HG03432 (cell line): ENCODE measurements at regions not wholly inside any gene's neighbourhood (a gene's known extent, or its start where the extent isn't known, plus 50 kb on each side); places are given as distances from the start of the nearest gene placed in this dataset.
"Not testable (repeated sequence)": the region's sequence is repeated elsewhere in the genome, so short reads cannot be mapped to it uniquely, and the experiment has no call there.

ENCODE experiments used
- ATAC-seq: cut with Tn5 transposase; IDR thresholded peaks from one replicate; pipeline ENCODE4 v1.9.1; 2021; ENCODE audit warnings: mild to moderate bottlenecking, moderate library complexity; ENCODE audit not compliant: unreplicated experiment

DNA sequence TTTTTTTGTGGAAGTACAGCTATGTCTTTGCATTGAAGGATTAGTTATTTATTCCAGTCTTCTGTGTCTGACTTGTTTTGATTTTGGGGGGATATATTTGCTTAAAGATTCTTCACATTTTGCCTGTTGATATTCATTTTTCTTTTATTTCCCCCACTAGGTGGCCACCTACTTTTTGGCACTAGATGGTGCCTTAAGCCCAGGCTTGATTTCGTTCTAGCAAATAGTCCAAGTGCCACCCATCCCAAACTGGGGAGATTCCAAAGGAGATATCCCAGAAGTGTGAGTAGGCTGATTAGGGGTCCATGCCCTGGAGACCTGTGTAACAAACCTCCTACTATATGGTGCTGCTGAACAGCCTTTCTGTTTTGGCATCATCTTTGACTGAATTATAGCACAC, 80.0 kb upstream of the SPATA16 start:
- ATAC-seq, result no peak

DNA sequence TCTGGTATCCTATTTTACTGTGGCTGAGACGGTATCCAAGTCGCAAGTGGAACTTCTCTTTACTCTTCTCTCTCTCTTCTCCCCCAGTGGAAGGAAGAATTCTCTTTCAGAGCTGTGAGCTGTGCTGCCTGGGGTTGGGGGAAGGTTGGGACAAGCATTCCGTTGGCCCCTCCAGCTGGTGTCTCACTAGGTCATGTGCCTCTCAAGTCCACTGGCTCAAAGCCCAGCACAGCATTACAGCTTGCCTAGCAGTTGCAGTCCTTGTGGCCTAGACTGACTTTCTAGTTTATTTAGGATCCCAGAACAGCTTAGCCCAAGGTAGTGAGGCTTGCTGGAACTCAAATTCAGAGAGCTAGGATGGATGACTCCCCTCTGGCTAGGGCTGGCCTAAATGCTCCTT, 76.1 kb upstream of the SPATA16 start:
- ATAC-seq, result no peak

DNA sequence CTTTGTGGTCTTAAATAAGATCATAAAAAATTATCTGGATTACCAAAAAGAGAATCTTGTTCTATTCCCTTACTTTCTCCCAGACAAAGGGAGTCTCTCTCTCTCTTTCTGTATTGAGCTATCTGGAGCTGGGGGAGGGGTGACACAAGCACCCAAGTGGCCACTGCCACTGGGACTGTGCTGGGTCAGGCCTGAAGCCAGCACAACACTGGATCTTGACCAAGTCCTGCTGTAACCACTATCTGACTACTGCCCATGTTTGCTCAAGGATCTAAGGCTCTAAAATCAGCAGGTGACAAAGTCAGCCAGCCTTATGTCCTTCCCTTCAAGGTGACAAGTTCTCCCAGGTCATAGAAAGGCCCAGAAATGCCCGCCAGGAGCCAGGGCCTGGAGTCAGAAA, 75.0 kb upstream of the SPATA16 start:
- no peak for ATAC-seq

GRCh38 chr3:173214576-173214975, 73.5 kb upstream of the SPATA16 start:
- no peak for ATAC-seq

GRCh38 chr3:173199568-173199967, 58.5 kb upstream of the SPATA16 start:
- ATAC-seq, result no peak

DNA sequence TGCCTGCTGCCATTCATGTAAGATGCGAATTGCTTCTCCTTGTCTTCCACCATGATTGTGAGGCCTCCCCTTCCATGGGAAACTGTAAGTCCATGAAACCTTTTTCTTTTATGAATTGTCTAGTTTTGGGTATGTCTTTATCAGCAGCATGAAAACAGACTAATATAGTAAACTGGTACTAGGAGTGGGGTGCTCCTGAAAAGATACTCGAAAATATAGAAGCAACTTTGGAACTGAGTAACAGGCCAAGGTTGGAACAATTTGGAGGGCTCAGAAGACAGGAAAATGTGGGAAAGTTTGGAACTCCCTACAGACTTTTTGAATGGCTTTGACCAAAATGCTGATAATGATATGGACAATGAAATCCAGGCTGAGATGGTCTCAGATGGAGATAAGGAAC, 53.8 kb upstream of the SPATA16 start:
- ATAC-seq, result not testable (repeated sequence)

- ATAC-seq, result no peak
Measured at GRCh38 chr3:173191611-173192010, 50.6 kb upstream of the SPATA16 start.
